ENCODE measurements at regions not wholly inside any gene's neighbourhood (a gene's known extent, or its start where the extent isn't known, plus 50 kb on each side); places are given as distances from the start of the nearest gene placed in this dataset.

- no peak for TF ChIP-seq POLR2A (IDR thresholded peaks at IDR 0.05)
- TF ChIP-seq, protein P1, sequence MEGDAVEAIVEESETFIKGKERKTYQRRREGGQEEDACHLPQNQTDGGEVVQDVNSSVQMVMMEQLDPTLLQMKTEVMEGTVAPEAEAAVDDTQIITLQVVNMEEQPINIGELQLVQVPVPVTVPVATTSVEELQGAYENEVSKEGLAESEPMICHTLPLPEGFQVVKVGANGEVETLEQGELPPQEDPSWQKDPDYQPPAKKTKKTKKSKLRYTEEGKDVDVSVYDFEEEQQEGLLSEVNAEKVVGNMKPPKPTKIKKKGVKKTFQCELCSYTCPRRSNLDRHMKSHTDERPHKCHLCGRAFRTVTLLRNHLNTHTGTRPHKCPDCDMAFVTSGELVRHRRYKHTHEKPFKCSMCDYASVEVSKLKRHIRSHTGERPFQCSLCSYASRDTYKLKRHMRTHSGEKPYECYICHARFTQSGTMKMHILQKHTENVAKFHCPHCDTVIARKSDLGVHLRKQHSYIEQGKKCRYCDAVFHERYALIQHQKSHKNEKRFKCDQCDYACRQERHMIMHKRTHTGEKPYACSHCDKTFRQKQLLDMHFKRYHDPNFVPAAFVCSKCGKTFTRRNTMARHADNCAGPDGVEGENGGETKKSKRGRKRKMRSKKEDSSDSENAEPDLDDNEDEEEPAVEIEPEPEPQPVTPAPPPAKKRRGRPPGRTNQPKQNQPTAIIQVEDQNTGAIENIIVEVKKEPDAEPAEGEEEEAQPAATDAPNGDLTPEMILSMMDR (IDR thresholded peaks at IDR 0.05): no peak
These were observed 1162.8 kb upstream of the ACVR2A start for GRCh38 chr2:146681991-146682390.

All from testis (tissue), 2 donors.